HCT116 (cell line): ENCODE measurements at regions not wholly inside any gene's neighbourhood (a gene's known extent, or its start where the extent isn't known, plus 50 kb on each side); places are given as distances from the start of the nearest gene placed in this dataset.

Source experiments
- ATAC-seq: fragments of 200-7000 bp; cut with Tn5 transposase; 2 replicates; pipeline ENCODE4 v1.9.1; 2020; ENCODE audit warnings: mild to moderate bottlenecking, moderate library complexity
- BruUV-seq: library from RNA; stranded (reverse); fragments of 400-500 nt; replicated peaks from 2 replicates; lab custom pipeline; 2021; lab: Mats Ljungman, UMichigan
- CTCF ChIA-PET: fragments of 300-600 bp; sonication (Branson Sonifier 250); formaldehyde crosslinking; loops from one replicate; lab custom pipeline; 2021; ENCODE audit warnings: antibody characterized with exemption; lab: Charles Lee
- POLR2A ChIA-PET: fragments of 300-600, 350-600 bp; sonication (Branson Sonifier 250); formaldehyde crosslinking; loops from one replicate; lab custom pipeline; 2021; ENCODE audit warnings: antibody characterized with exemption; lab: Charles Lee
- RAD21 ChIA-PET, 2 experiments: fragments of 300-600 bp; sonication (Branson Sonifier 250); formaldehyde crosslinking; loops; one replicate each; lab custom pipeline; 2023; ENCODE audit warnings: low total read pairs in 2 of 2; ENCODE audit not compliant: uncharacterized antibody in 2 of 2, unreplicated experiment in 2 of 2, low non-redundant PET in 1 of 2; lab: Charles Lee
- DNase-seq: peaks from one replicate; pipeline ENCODE4 v3.0.0-alpha.2; 2010; ENCODE audit warnings: low read depth, low spot score
- H2AFZ ChIP-seq: fragments of 200-600 bp; shearing (Covaris generic), sonication (generic); 2 replicates; pipeline ENCODE4 v1.6.1; 2017; ENCODE audit warnings: low read depth, mixed run types, mixed read lengths, antibody characterized with exemption, low read length; ENCODE audit not compliant: poor library complexity, severe bottlenecking
- H3K27ac ChIP-seq: 2 replicates; pipeline ENCODE4 v1.5.1; 2012; ENCODE audit warnings: low read depth, low read length
- H3K27me3 ChIP-seq: fragments of 200-600 bp; sonication (generic); 2 replicates; pipeline ENCODE4 v1.6.1; 2016; ENCODE audit warnings: mixed run types, low read length, mixed read lengths; ENCODE audit not compliant: insufficient read depth
- H3K36me3 ChIP-seq, 2 experiments: fragments of 200-500 bp in 1 of 2; fragments of 200-600 bp in 1 of 2; sonication (Bioruptor generic) in 1 of 2; sonication (generic) in 1 of 2; 2 replicates each; pipeline versions ENCODE4 v1.5.1 to v1.6.1; 2014 to 2016; ENCODE audit warnings: low read length in 2 of 2, inconsistent platforms in 1 of 2, mixed read lengths in 1 of 2, mixed run types in 1 of 2; ENCODE audit not compliant: insufficient read depth in 2 of 2, control insufficient read depth in 1 of 2
- H3K4me1 ChIP-seq, 2 experiments: fragments of 200-600 bp in 1 of 2; sonication (generic) in 1 of 2; 2 replicates each; pipeline versions ENCODE4 v1.5.1 to v1.6.1; 2012 to 2017; ENCODE audit warnings: low read length in 2 of 2, inconsistent platforms in 1 of 2, mild to moderate bottlenecking in 1 of 2, mixed read lengths in 1 of 2, mixed run types in 1 of 2, moderate library complexity in 1 of 2; ENCODE audit not compliant: insufficient read depth in 2 of 2, control insufficient read depth in 1 of 2
- H3K4me2 ChIP-seq: fragments of 200-600 bp; sonication (generic); 2 replicates; pipeline ENCODE4 v1.6.1; 2017; ENCODE audit warnings: mixed run types, low read length, mixed read lengths
- H3K4me3 ChIP-seq, 2 experiments: fragments of 200-600 bp in 1 of 2; sonication (generic) in 1 of 2; replicated peaks in 1 of 2; 2 replicates each; pipeline ENCODE4 v1.5.1; 2011 to 2016; ENCODE audit warnings: low read length in 2 of 2, control low read depth in 1 of 2, low read depth in 1 of 2, mild to moderate bottlenecking in 1 of 2, mixed read lengths in 1 of 2, mixed run types in 1 of 2
- H3K79me2 ChIP-seq: fragments of 200-600 bp; sonication (generic); 2 replicates; pipeline ENCODE4 v1.6.1; 2017; ENCODE audit warnings: mild to moderate bottlenecking, mixed run types, low read length, moderate library complexity, mixed read lengths; ENCODE audit not compliant: insufficient read depth
- H3K9ac ChIP-seq: fragments of 200-600 bp; sonication (generic); 2 replicates; pipeline ENCODE4 v1.6.1; 2016; ENCODE audit warnings: low read length, mixed read lengths
- H3K9me2 ChIP-seq: fragments of 200-600 bp; sonication (generic), shearing (Covaris generic); 2 replicates; pipeline ENCODE4 v1.6.1; 2017; ENCODE audit warnings: mixed run types, mild to moderate bottlenecking, moderate library complexity; ENCODE audit not compliant: insufficient read depth
- H3K9me3 ChIP-seq, 2 experiments: fragments of 200-500 bp in 1 of 2; fragments of 200-600 bp in 1 of 2; sonication (Bioruptor generic) in 1 of 2; sonication (generic) in 1 of 2; 2 replicates each; pipeline ENCODE4 v1.6.1; 2014 to 2017; ENCODE audit warnings: low read length in 2 of 2, mixed read lengths in 2 of 2, inconsistent platforms in 1 of 2, low read depth in 1 of 2, mild to moderate bottlenecking in 1 of 2, mixed run types in 1 of 2, moderate library complexity in 1 of 2; ENCODE audit not compliant: control insufficient read depth in 1 of 2, insufficient read depth in 1 of 2
- H4K20me1 ChIP-seq: fragments of 200-600 bp; sonication (generic), shearing (Covaris generic); 2 replicates; pipeline ENCODE4 v1.6.1; 2017; ENCODE audit warnings: mixed run types, mild to moderate bottlenecking, moderate library complexity; ENCODE audit not compliant: insufficient read depth
- ATF3 ChIP-seq: IDR thresholded peaks from 2 replicates; pipeline ENCODE4 v1.6.1; 2012
- CBX3 ChIP-seq: IDR thresholded peaks from 2 replicates; pipeline ENCODE4 v1.6.1; 2012; ENCODE audit warnings: low read depth
- CEBPB ChIP-seq: IDR thresholded peaks from 2 replicates; pipeline ENCODE4 v1.6.1; 2012; ENCODE audit warnings: low read depth
- CTCF ChIP-seq, 3 experiments: fragments of 200-600 bp in 1 of 3; sonication (generic) in 1 of 3; IDR thresholded peaks in 2 of 3; conservative IDR thresholded peaks in 1 of 3; 2 replicates each; pipeline ENCODE4 v1.5.1; 2012 to 2017; ENCODE audit warnings: low read depth in 2 of 3, low read length in 2 of 3, antibody characterized with exemption in 1 of 3, borderline replicate concordance in 1 of 3, control low read depth in 1 of 3, mild to moderate bottlenecking in 1 of 3, mixed read lengths in 1 of 3, mixed run types in 1 of 3, moderate library complexity in 1 of 3; ENCODE audit not compliant: insufficient read depth in 1 of 3
- EGR1 ChIP-seq: IDR thresholded peaks from 2 replicates; pipeline ENCODE4 v1.6.1; 2012; ENCODE audit warnings: low read depth
- ELF1 ChIP-seq: IDR thresholded peaks from 2 replicates; pipeline ENCODE4 v1.6.1; 2012; ENCODE audit warnings: low read depth, borderline replicate concordance
- EZH2phosphoT487 ChIP-seq: fragments of 200-600 bp; IDR thresholded peaks from 2 replicates; pipeline ENCODE4 v1.6.1; 2018; ENCODE audit warnings: antibody characterized with exemption, borderline replicate concordance
- MAX ChIP-seq: IDR thresholded peaks from 2 replicates; pipeline ENCODE4 v1.6.1; 2012
- POLR2A ChIP-seq: IDR thresholded peaks from 2 replicates; pipeline ENCODE4 v1.7.0; 2011; ENCODE audit warnings: borderline replicate concordance; ENCODE audit not compliant: insufficient read depth, insufficient read length; ENCODE audit errors: extremely low read depth
- POLR2AphosphoS5 ChIP-seq: IDR thresholded peaks from 2 replicates; pipeline ENCODE4 v1.6.1; 2011; ENCODE audit warnings: mild to moderate bottlenecking, low read depth, low read length, moderate library complexity
- RAD21 ChIP-seq: IDR thresholded peaks from 2 replicates; pipeline ENCODE4 v1.6.1; 2012; ENCODE audit warnings: low read depth, mild to moderate bottlenecking
- REST ChIP-seq: IDR thresholded peaks from 2 replicates; pipeline ENCODE4 v1.6.1; 2012; ENCODE audit warnings: low read depth
- SP1 ChIP-seq: IDR thresholded peaks from 2 replicates; pipeline ENCODE4 v1.6.1; 2012; ENCODE audit warnings: low read depth
- SRF ChIP-seq: IDR thresholded peaks from 2 replicates; pipeline ENCODE4 v1.6.1; 2012; ENCODE audit warnings: low read depth
- ZBTB33 ChIP-seq: IDR thresholded peaks from 2 replicates; pipeline ENCODE4 v1.6.1; 2011; ENCODE audit warnings: mild to moderate bottlenecking, low read length, moderate library complexity; ENCODE audit not compliant: insufficient replicate concordance; ENCODE audit errors: extremely low read depth
- ZFX ChIP-seq: fragments of 450-650 bp; IDR thresholded peaks from 2 replicates; pipeline ENCODE4 v1.6.1; 2017
- ZNF274 ChIP-seq: fragments of 200-500 bp; sonication (Bioruptor generic); IDR thresholded peaks from 2 replicates; pipeline ENCODE4 v1.6.1; 2014; ENCODE audit warnings: mild to moderate bottlenecking, low read depth, low read length, inconsistent platforms
- intact Hi-C: fragments of 100-400 bp; cut with micrococcal nuclease; formaldehyde crosslinking; loops from 2 replicates; pipeline ENCODE4 v1.10.0; 2022

- Histone ChIP-seq H3K79me2 (no peaks in the 10 kb centered on the region), H3K9me3 (no peaks in the 10 kb centered on the region), H3K9ac (no peak overlapping the region), H3K4me2 (no peak overlapping the region), H3K4me1 (no peaks in the 10 kb centered on the region), H3K9me2 (no peaks in the 10 kb centered on the region), H3K27ac (no peak overlapping the region), H3K27me3 (peaks cover 93% of the 10 kb centered on the region), H3K4me3 (no peak overlapping the region), H2AFZ (no peak overlapping the region), H4K20me1 (no peaks in the 10 kb centered on the region; the same call in 1 of the 2 replicates), H3K36me3 (no peaks in the 10 kb centered on the region)
- TF ChIP-seq CEBPB (no peak), ELF1 (no peak), ATF3 (no peak), SRF (no peak), MAX (no peak), CTCF (IDR thresholded peaks at IDR 0.05 in 2 of 3, conservative IDR thresholded peaks at IDR 0.05 in 1 of 3; ENCODE audit: borderline replicate concordance in 1 of 3, insufficient read depth in 1 of 3, low read depth in 2 of 3, low read length in 2 of 3) (no peak), RAD21 (no peak), SP1 (no peak), POLR2A (no peak), EGR1 (no peak), POLR2AphosphoS5 (no peak), REST (no peak), ZFX (no peak), ZBTB33 (no peak), EZH2phosphoT487 (no peak), ZNF274 (no peak), CBX3 (no peak)
- no TSS peak for BruUV-seq
- intact Hi-C loops, result no loop called here
- ChIA-PET CTCF (no interaction called here), POLR2A (no interaction called here), RAD21 (no interaction called here)
- ATAC-seq, result no peak
- DNase-seq, result no peak
Observed at GRCh38 chr11:19353287-19353850, 112.6 kb upstream of the E2F8 start.
